Adrenal gland (tissue), 5 donors: ENCODE measurements at regions not wholly inside any gene's neighbourhood (a gene's known extent, or its start where the extent isn't known, plus 50 kb on each side); places are given as distances from the start of the nearest gene placed in this dataset.

Experiments used
- CTCF ChIP-seq, 6 experiments: fragments of 450-650 bp in 4 of 6; fragments of 200-600 bp in 2 of 6; sonication (generic) in 1 of 6; IDR thresholded peaks; 1 replicate in 5 of 6; 2 replicates in 1 of 6; pipeline versions ENCODE4 v1.5.1 to v1.8.0; 2016 to 2021; ENCODE audit warnings: antibody characterized with exemption in 6 of 6, mild to moderate bottlenecking in 2 of 6, moderate library complexity in 1 of 6
- POLR2A ChIP-seq, 2 donors: fragments of 450-650 bp; IDR thresholded peaks; one replicate each; pipeline ENCODE4 v1.6.1; 2017; ENCODE audit warnings: antibody characterized with exemption in 2 of 2, mild to moderate bottlenecking in 2 of 2, moderate library complexity in 1 of 2
- donor health status: DM: no; HTN: no; CAD: no.

- TF ChIP-seq CTCF (IDR thresholded peaks at IDR 0.05): no peak
- TF ChIP-seq POLR2A (IDR thresholded peaks at IDR 0.05): no peak
These were observed 381.9 kb downstream of the THBS2 start for GRCh38 chr6:168871642-168872315.
